GM12864 (cell line): ENCODE measurements at regions not wholly inside any gene's neighbourhood (a gene's known extent, or its start where the extent isn't known, plus 50 kb on each side); places are given as distances from the start of the nearest gene placed in this dataset.

Experiments
- DNase-seq: peaks from one replicate; pipeline ENCODE4 v3.0.0-alpha.2; 2011; ENCODE audit warnings: low read depth
- H3K4me3 ChIP-seq: 2 replicates; pipeline ENCODE4 v1.5.1; 2011; ENCODE audit warnings: mild to moderate bottlenecking, low read depth, low read length, control low read depth
- CTCF ChIP-seq: IDR thresholded peaks from 2 replicates; pipeline ENCODE4 v1.5.1; 2011; ENCODE audit warnings: low read depth, mild to moderate bottlenecking, moderate library complexity, low read length, control low read depth, inconsistent platforms; ENCODE audit errors: missing control alignments

GRCh38 chr12:30364822-30365221 is 330.8 kb downstream of the IPO8 start:
- no peak overlapping the region for H3K4me3 ChIP-seq
- DNase-seq, result no peak
- no peak for TF ChIP-seq CTCF

GRCh38 chr12:30361145-30361544 is 334.5 kb downstream of the IPO8 start:
- no peak for DNase-seq
- TF ChIP-seq CTCF, result no peak
- H3K4me3 ChIP-seq, result no peak overlapping the region

GRCh38 chr12:30358671-30359070 is 337.0 kb downstream of the IPO8 start:
- no peak for DNase-seq
- TF ChIP-seq CTCF, result no peak
- H3K4me3 ChIP-seq, result no peak overlapping the region

- DNase-seq, result no peak
- no peak overlapping the region for H3K4me3 ChIP-seq
- no peak for TF ChIP-seq CTCF
These were observed 337.7 kb downstream of the IPO8 start for GRCh38 chr12:30357766-30358490.

- no peak for TF ChIP-seq CTCF
- no peak for DNase-seq
- H3K4me3 ChIP-seq, result no peak overlapping the region
These were observed 349.8 kb downstream of the IPO8 start for GRCh38 chr12:30345744-30346471.

GRCh38 chr12:30330565-30330964 is 365.1 kb downstream of the IPO8 start:
- no peak for DNase-seq
- no peak for TF ChIP-seq CTCF
- no peak overlapping the region for H3K4me3 ChIP-seq
